ENCODE measurements at regions not wholly inside any gene's neighbourhood (a gene's known extent, or its start where the extent isn't known, plus 50 kb on each side); places are given as distances from the start of the nearest gene placed in this dataset.

- TF ChIP-seq EZH2phosphoT487 (IDR thresholded peaks at IDR 0.05) = no peak
- no peak for TF ChIP-seq CTCF (IDR thresholded peaks at IDR 0.05)
Measured at GRCh38 chr13:67440236-67440975, 210.3 kb upstream of the PCDH9 start.

All from neural progenitor cell (in vitro differentiated cells).